IMR-90 (cell line): ENCODE measurements at regions not wholly inside any gene's neighbourhood (a gene's known extent, or its start where the extent isn't known, plus 50 kb on each side); places are given as distances from the start of the nearest gene placed in this dataset.

Source experiments
- ATAC-seq: fragments of 200-7000 bp; cut with Tn5 transposase; 2 replicates; pipeline ENCODE4 v1.9.1; 2020; ENCODE audit warnings: low read depth, mild to moderate bottlenecking, moderate library complexity
- BruUV-seq: library from RNA; stranded (reverse); fragments of 400-500 nt; replicated peaks from 2 replicates; lab custom pipeline; 2021; lab: Mats Ljungman, UMichigan
- CTCF ChIA-PET: fragments of 300-600 bp; formaldehyde crosslinking; extraction: SDS; loops from one replicate; lab custom pipeline; 2021; ENCODE audit warnings: antibody characterized with exemption; lab: Yijun Ruan, JAX
- POLR2A ChIA-PET: fragments of 300-600 bp; sonication (Branson Sonifier 250); formaldehyde crosslinking; loops from one replicate; lab custom pipeline; 2022; ENCODE audit warnings: antibody characterized with exemption; ENCODE audit not compliant: unreplicated experiment; lab: Charles Lee
- DNase-seq: peaks from one replicate; pipeline ENCODE4 v3.0.0; 2013
- H2AFZ ChIP-seq: replicated peaks from 2 replicates; pipeline ENCODE3; 2013; ENCODE audit warnings: low read length, mild to moderate bottlenecking; ENCODE audit not compliant: poor library complexity
- H2AK5ac ChIP-seq: 2 replicates; pipeline ENCODE4 v1.6.1; 2013; ENCODE audit warnings: low read depth, low read length, inconsistent platforms
- H2AK9ac ChIP-seq: replicated peaks from 2 replicates; pipeline ENCODE3; 2013; ENCODE audit warnings: mild to moderate bottlenecking, low read depth, low read length, moderate library complexity; ENCODE audit not compliant: poor library complexity
- H2BK120ac ChIP-seq: 2 replicates; pipeline ENCODE4 v1.6.1; 2013; ENCODE audit warnings: low read depth, low read length, inconsistent platforms
- H2BK15ac ChIP-seq: 3 replicates; pipeline ENCODE4 v1.6.1; 2013; ENCODE audit warnings: low read depth, low read length, inconsistent platforms
- H2BK20ac ChIP-seq: 2 replicates; pipeline ENCODE4 v1.6.1; 2013; ENCODE audit warnings: low read depth, mild to moderate bottlenecking, inconsistent platforms, low read length, moderate library complexity
- H2BK5ac ChIP-seq: 2 replicates; pipeline ENCODE4 v1.6.1; 2013; ENCODE audit warnings: mild to moderate bottlenecking, low read depth, low read length, inconsistent platforms; ENCODE audit not compliant: poor library complexity, severe bottlenecking
- H3K14ac ChIP-seq: replicated peaks from 2 replicates; pipeline ENCODE4 v1.6.1; 2013; ENCODE audit warnings: low read depth, low read length, inconsistent platforms
- H3K18ac ChIP-seq: 2 replicates; pipeline ENCODE4 v1.6.1; 2013; ENCODE audit warnings: low read depth, low read length, control low read depth
- H3K23ac ChIP-seq: 2 replicates; pipeline ENCODE4 v1.6.1; 2013; ENCODE audit warnings: low read depth, low read length, inconsistent platforms
- H3K27ac ChIP-seq: 2 replicates; pipeline ENCODE4 v1.5.1; 2013; ENCODE audit warnings: mild to moderate bottlenecking, control low read depth, low read length; ENCODE audit not compliant: insufficient read depth
- H3K27me3 ChIP-seq: 2 replicates; pipeline ENCODE4 v1.6.1; 2013; ENCODE audit warnings: low read length; ENCODE audit not compliant: control insufficient read depth, insufficient read depth
- H3K36me3 ChIP-seq: 2 replicates; pipeline ENCODE4 v1.6.1; 2013; ENCODE audit warnings: low read length, mixed read lengths; ENCODE audit not compliant: control insufficient read depth, insufficient read depth
- H3K4ac ChIP-seq: 2 replicates; pipeline ENCODE4 v1.6.1; 2013; ENCODE audit warnings: low read depth, low read length, inconsistent platforms
- H3K4me1 ChIP-seq: 2 replicates; pipeline ENCODE4 v1.6.1; 2013; ENCODE audit warnings: low read length, mixed read lengths; ENCODE audit not compliant: control insufficient read depth, insufficient read depth
- H3K4me2 ChIP-seq: 2 replicates; pipeline ENCODE4 v1.6.1; 2013; ENCODE audit warnings: low read depth, mild to moderate bottlenecking, control low read depth, low read length, moderate library complexity
- H3K4me3 ChIP-seq: 2 replicates; pipeline ENCODE4 v1.5.1; 2013; ENCODE audit warnings: low read depth, mild to moderate bottlenecking, control low read depth, low read length, moderate library complexity; ENCODE audit not compliant: insufficient read depth
- H3K56ac ChIP-seq: 2 replicates; pipeline ENCODE4 v1.6.1; 2013; ENCODE audit warnings: low read length, inconsistent platforms; ENCODE audit not compliant: insufficient read depth; ENCODE audit errors: extremely low read depth
- H3K79me1 ChIP-seq, 2 experiments: 2 replicates each; pipeline ENCODE4 v1.6.1; 2013; ENCODE audit warnings: low read length in 2 of 2, inconsistent platforms in 1 of 2, low read depth in 1 of 2
- H3K9ac ChIP-seq: 2 replicates; pipeline ENCODE4 v1.6.1; 2013; ENCODE audit warnings: low read depth, low read length, control low read depth
- H3K9me1 ChIP-seq: 2 replicates; pipeline ENCODE4 v1.6.1; 2013; ENCODE audit warnings: low read length, inconsistent platforms; ENCODE audit not compliant: insufficient read depth
- H3K9me3 ChIP-seq: 2 replicates; pipeline ENCODE4 v1.6.1; 2013; ENCODE audit warnings: low read length; ENCODE audit not compliant: control insufficient read depth, insufficient read depth
- H4K20me1 ChIP-seq: 2 replicates; pipeline ENCODE4 v1.6.1; 2013; ENCODE audit warnings: low read length, inconsistent platforms; ENCODE audit not compliant: insufficient read depth
- H4K5ac ChIP-seq: 2 replicates; pipeline ENCODE4 v1.6.1; 2013; ENCODE audit warnings: mild to moderate bottlenecking, low read depth, low read length, control low read depth
- H4K8ac ChIP-seq, 2 experiments: 2 replicates each; pipeline ENCODE4 v1.6.1; 2013; ENCODE audit warnings: low read depth in 2 of 2, low read length in 2 of 2, control low read depth in 1 of 2, inconsistent platforms in 1 of 2
- H4K91ac ChIP-seq: 2 replicates; pipeline ENCODE4 v1.6.1; 2013; ENCODE audit warnings: low read depth, low read length, inconsistent platforms; ENCODE audit not compliant: insufficient read depth
- CEBPB ChIP-seq: IDR thresholded peaks from 2 replicates; pipeline ENCODE4 v1.6.1; 2012; ENCODE audit warnings: low read depth, low read length, improper control_type of control experiment
- MAFK ChIP-seq: IDR thresholded peaks from 2 replicates; pipeline ENCODE4 v1.6.1; 2012; ENCODE audit warnings: low read depth, low read length, improper control_type of control experiment
- RAD21 ChIP-seq: IDR thresholded peaks from 2 replicates; pipeline ENCODE4 v1.6.1; 2012; ENCODE audit warnings: low read length, improper control_type of control experiment
- RCOR1 ChIP-seq: IDR thresholded peaks from 2 replicates; pipeline ENCODE4 v1.6.1; 2012; ENCODE audit warnings: mild to moderate bottlenecking, low read length, improper control_type of control experiment; ENCODE audit not compliant: insufficient replicate concordance
- RFX5 ChIP-seq: IDR thresholded peaks from 2 replicates; pipeline ENCODE4 v1.8.0; 2012; ENCODE audit warnings: low read depth, mild to moderate bottlenecking, low read length, moderate library complexity
- WGBS, 2 experiments: methylation state at CpG; one replicate each; pipeline versions ENCODE4 v1.1.5 to v1.1.7; 2013; ENCODE audit warnings: missing lambda C conversion rate in 2 of 2; ENCODE audit not compliant: insufficient read length in 1 of 2; ENCODE audit errors: extremely low coverage in 2 of 2; 5-methylcytosine and 5-hydroxymethylcytosine counted together
- dilution Hi-C: fragments of 300-500 bp; cut with HindIII; formaldehyde crosslinking; loops from one replicate; pipeline ENCODE4 v1.14.3; 2018; ENCODE audit warnings: low sequenced_read_pairs; ENCODE audit not compliant: unreplicated experiment
- in situ Hi-C: fragments of 300-500 bp; cut with MboI; formaldehyde crosslinking; loops from 3 replicates; pipeline ENCODE4 v1.14.3; 2019; ENCODE audit warnings: low sequenced_read_pairs, inconsistent platforms, mixed read lengths
- intact Hi-C: fragments of 100-400 bp; cut with micrococcal nuclease; formaldehyde crosslinking; loops from 2 replicates; pipeline ENCODE4 v1.10.0; 2022

DNA sequence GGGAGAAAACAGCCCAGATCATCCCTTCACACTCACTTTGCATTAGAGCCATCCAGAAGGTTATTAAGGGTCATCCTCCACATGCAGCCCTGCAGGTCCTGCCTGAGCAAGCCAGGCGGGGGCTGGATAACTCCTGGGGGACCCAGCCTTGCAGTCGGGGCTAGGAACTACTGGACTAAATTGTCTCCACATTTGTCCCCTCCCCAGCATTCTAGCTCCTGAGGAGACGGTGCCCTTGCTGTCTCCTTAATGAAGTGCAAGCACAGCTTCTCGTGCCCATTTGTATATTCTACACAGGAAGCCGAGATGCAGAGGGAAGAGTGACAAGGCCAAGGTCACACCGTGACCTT, 185.2 kb downstream of the C16orf95 start:
- no peak overlapping the region for H2BK15ac ChIP-seq
- TF ChIP-seq RCOR1: no peak
- no peak for TF ChIP-seq CEBPB
- no peak for TF ChIP-seq MAFK
- TF ChIP-seq RFX5: no peak
- no peak for TF ChIP-seq RAD21
- no peak overlapping the region for H4K91ac ChIP-seq
- H3K18ac ChIP-seq: no peak overlapping the region
- no peak overlapping the region for H3K4me2 ChIP-seq
- ChIA-PET POLR2A (no interaction called here), CTCF (no interaction called here)
- H3K9me1 ChIP-seq: 0 out of 2 replicates have a peak, but pooled peaks cover 3% of the 10 kb centered on the region
- no peak overlapping the region for H4K8ac ChIP-seq
- no peak overlapping the region for H3K27ac ChIP-seq
- no peak overlapping the region for H2BK5ac ChIP-seq
- no peaks in the 10 kb centered on the region for H3K36me3 ChIP-seq
- no peak overlapping the region for H3K14ac ChIP-seq
- peaks cover 8% of the 10 kb centered on the region; the same call in 1 of the 2 replicates for H3K4me1 ChIP-seq
- no peak for DNase-seq
- in situ Hi-C loops: no loop called here
- intact Hi-C loops: no loop called here
- H4K5ac ChIP-seq: no peak overlapping the region
- H3K79me1 ChIP-seq: no peaks in the 10 kb centered on the region
- peaks cover 34% of the 10 kb centered on the region for H3K27me3 ChIP-seq
- no peak overlapping the region for H3K9ac ChIP-seq
- no peak overlapping the region for H2BK120ac ChIP-seq
- H2AK5ac ChIP-seq: no peak overlapping the region
- BruUV-seq: no TSS peak
- H3K4me3 ChIP-seq: no peak overlapping the region
- no peak overlapping the region for H3K56ac ChIP-seq
- no peak overlapping the region for H3K23ac ChIP-seq
- no peak for ATAC-seq
- no peak overlapping the region for H3K4ac ChIP-seq
- WGBS, 2 experiments: no CpG with 5 or more reads among the region's 6 CpGs
- H2BK20ac ChIP-seq: no peak overlapping the region
- dilution Hi-C loops: no loop called here
- H2AK9ac ChIP-seq: no peak overlapping the region
- no peaks in the 10 kb centered on the region for H4K20me1 ChIP-seq
- H3K9me3 ChIP-seq: peaks cover 4% of the 10 kb centered on the region
- no peak overlapping the region for H2AFZ ChIP-seq
